ENCODE measurements at regions not wholly inside any gene's neighbourhood (a gene's known extent, or its start where the extent isn't known, plus 50 kb on each side); places are given as distances from the start of the nearest gene placed in this dataset.

- Histone ChIP-seq H3K27ac (no peak overlapping the region), H3K4me3 (no peak overlapping the region)
- DNase-seq (ENCODE audit: low spot score) = no peak
- TF ChIP-seq CTCF (IDR thresholded peaks at IDR 0.05) = no peak
Measured at GRCh38 chr21:35119501-35120047, 70.5 kb upstream of the RUNX1 start.

GRCh38 chr21:35116777-35117176, 67.7 kb upstream of the RUNX1 start:
- TF ChIP-seq CTCF (IDR thresholded peaks at IDR 0.05) = no peak
- Histone ChIP-seq H3K27ac (no peak overlapping the region), H3K4me3 (no peak overlapping the region)
- no peak for DNase-seq (ENCODE audit: low spot score)

GRCh38 chr21:35113064-35113463, 64.0 kb upstream of the RUNX1 start:
- no peak for TF ChIP-seq CTCF (IDR thresholded peaks at IDR 0.05)
- Histone ChIP-seq H3K4me3 (no peak overlapping the region), H3K27ac (no peak overlapping the region)
- no peak for DNase-seq (ENCODE audit: low spot score)

- Histone ChIP-seq H3K27ac (no peak overlapping the region), H3K4me3 (no peak overlapping the region)
- DNase-seq (ENCODE audit: low spot score) = no peak
- no peak for TF ChIP-seq CTCF (IDR thresholded peaks at IDR 0.05)
Measured at GRCh38 chr21:35111321-35111930, 62.3 kb upstream of the RUNX1 start.

GRCh38 chr21:35108887-35109286, 59.8 kb upstream of the RUNX1 start:
- no peak for TF ChIP-seq CTCF (IDR thresholded peaks at IDR 0.05)
- H3K27ac ChIP-seq = no peak overlapping the region
- no peak for DNase-seq (ENCODE audit: low spot score)
- H3K4me3 ChIP-seq = no peak overlapping the region

GRCh38 chr21:35107520-35107919, 58.4 kb upstream of the RUNX1 start:
- H3K27ac ChIP-seq = no peak overlapping the region
- TF ChIP-seq CTCF (IDR thresholded peaks at IDR 0.05) = no peak

GRCh38 chr21:35106246-35106835, 57.2 kb upstream of the RUNX1 start:
- Histone ChIP-seq H3K4me3 (no peak overlapping the region), H3K27ac (no peak overlapping the region)
- no peak for DNase-seq (ENCODE audit: low spot score)
- no peak for TF ChIP-seq CTCF (IDR thresholded peaks at IDR 0.05)

More at GRCh38 chr21:35107520-35107919, 58.4 kb upstream of the RUNX1 start:
- no peak for DNase-seq (ENCODE audit: low spot score)
- H3K4me3 ChIP-seq = no peak overlapping the region
